DOHH2 (cell line): ENCODE measurements at regions not wholly inside any gene's neighbourhood (a gene's known extent, or its start where the extent isn't known, plus 50 kb on each side); places are given as distances from the start of the nearest gene placed in this dataset.

Experiments used
- EZH2phosphoT487 ChIP-seq: fragments of 200-600 bp; sonication (generic); IDR thresholded peaks from 2 replicates; pipeline ENCODE4 v1.6.1; 2017; ENCODE audit warnings: borderline replicate concordance, mild to moderate bottlenecking, antibody characterized with exemption, low read length, moderate library complexity, mixed read lengths
- TF ChIP-seq, protein P1 (sequence below): fragments of 200-600 bp; sonication (generic); IDR thresholded peaks from one replicate; pipeline ENCODE4 v1.5.1; 2014; ENCODE audit warnings: antibody characterized with exemption, mild to moderate bottlenecking, low read depth, low read length; ENCODE audit not compliant: poor library complexity, severe bottlenecking

DNA sequence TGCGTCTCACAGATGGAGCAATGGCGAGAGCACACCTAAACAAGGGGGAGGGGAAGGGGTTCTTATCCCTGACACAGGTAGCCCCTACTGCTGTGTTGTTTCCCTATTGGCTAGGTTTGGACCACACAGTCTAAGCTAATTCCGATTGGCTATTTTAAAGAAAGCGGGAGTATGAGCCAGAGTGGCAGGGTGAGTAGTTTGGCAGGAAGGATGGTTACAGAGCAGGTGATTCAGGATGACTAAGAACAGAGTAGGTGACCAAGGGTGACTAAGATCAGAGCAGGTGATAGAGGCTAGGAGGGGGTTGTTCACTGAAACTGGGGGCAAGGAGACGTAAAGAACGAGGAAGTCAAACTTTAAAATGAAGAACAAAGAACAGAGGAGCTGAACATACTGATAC lies 511.8 kb downstream of the EDEM1 start:
- TF ChIP-seq, protein P1, sequence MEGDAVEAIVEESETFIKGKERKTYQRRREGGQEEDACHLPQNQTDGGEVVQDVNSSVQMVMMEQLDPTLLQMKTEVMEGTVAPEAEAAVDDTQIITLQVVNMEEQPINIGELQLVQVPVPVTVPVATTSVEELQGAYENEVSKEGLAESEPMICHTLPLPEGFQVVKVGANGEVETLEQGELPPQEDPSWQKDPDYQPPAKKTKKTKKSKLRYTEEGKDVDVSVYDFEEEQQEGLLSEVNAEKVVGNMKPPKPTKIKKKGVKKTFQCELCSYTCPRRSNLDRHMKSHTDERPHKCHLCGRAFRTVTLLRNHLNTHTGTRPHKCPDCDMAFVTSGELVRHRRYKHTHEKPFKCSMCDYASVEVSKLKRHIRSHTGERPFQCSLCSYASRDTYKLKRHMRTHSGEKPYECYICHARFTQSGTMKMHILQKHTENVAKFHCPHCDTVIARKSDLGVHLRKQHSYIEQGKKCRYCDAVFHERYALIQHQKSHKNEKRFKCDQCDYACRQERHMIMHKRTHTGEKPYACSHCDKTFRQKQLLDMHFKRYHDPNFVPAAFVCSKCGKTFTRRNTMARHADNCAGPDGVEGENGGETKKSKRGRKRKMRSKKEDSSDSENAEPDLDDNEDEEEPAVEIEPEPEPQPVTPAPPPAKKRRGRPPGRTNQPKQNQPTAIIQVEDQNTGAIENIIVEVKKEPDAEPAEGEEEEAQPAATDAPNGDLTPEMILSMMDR: no peak
- TF ChIP-seq EZH2phosphoT487: no peak
